ENCODE measurements at regions not wholly inside any gene's neighbourhood (a gene's known extent, or its start where the extent isn't known, plus 50 kb on each side); places are given as distances from the start of the nearest gene placed in this dataset.

DNA sequence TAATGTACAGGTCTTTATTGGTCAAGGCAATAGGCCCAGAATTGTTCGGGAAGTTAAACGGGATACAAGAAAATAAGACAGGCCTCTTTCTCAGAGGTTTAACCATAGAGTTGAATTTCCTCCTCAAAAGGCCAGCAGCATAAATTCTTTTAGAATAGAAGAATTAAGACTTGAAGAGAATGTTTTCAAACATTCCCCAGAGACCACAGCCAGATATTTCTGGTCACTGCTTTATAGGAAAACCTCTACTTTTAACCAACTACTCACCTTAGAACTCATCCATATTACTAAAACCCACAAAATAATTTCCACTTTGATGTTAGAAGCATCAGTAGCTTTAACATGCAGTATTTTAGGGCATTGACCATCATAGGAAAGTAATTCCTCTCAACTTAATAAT lies 317.9 kb downstream of the RAB28 start:
- DNase-seq = no peak
- H3K27ac Mint-ChIP-seq = no peak overlapping the region
- H3K4me3 Mint-ChIP-seq = no peak overlapping the region
- no peaks in the 10 kb centered on the region for H4K20me1 ChIP-seq (ENCODE audit: insufficient read depth, low read length)
- no peaks in the 10 kb centered on the region for H3K36me3 ChIP-seq (replicated peaks in 1 of 2; ENCODE audit: control insufficient read depth in 1 of 2, insufficient read depth in 2 of 2, low read length in 2 of 2)
- H3K79me2 ChIP-seq (ENCODE audit: insufficient read depth, low read length) = no peaks in the 10 kb centered on the region
- no peak overlapping the region for H3K9ac ChIP-seq (ENCODE audit: insufficient read depth, low read length, poor library complexity, severe bottlenecking)
- H3K27me3 ChIP-seq (ENCODE audit: control insufficient read depth in 2 of 2, insufficient read depth in 2 of 2, low read length in 2 of 2) = no peaks in the 10 kb centered on the region
- no peak overlapping the region for H3K4me3 ChIP-seq (replicated peaks in 1 of 3; ENCODE audit: low read depth in 2 of 3, low read length in 3 of 3)
- no peak overlapping the region for H2AFZ ChIP-seq (ENCODE audit: insufficient read depth, low read depth, low read length, poor library complexity, severe bottlenecking)
- no peaks in the 10 kb centered on the region for H3K4me1 Mint-ChIP-seq
- H3K9me3 ChIP-seq (replicated peaks in 1 of 2; ENCODE audit: control insufficient read depth in 1 of 2, insufficient read depth in 1 of 2, low read length in 2 of 2) = peaks cover 0 to 19% of the 10 kb centered on the region in 2 donors
- no peaks in the 10 kb centered on the region for H3K4me1 ChIP-seq (ENCODE audit: control insufficient read depth in 1 of 2, insufficient read depth in 2 of 2, low read length in 2 of 2)
- intact Hi-C loops (cut with micrococcal nuclease) = no loop called here
- no CpG with 5 or more reads among the region's 2 CpGs for WGBS (ENCODE audit: insufficient coverage)
- no peaks in the 10 kb centered on the region for H3K36me3 Mint-ChIP-seq
- TF ChIP-seq, protein P1, sequence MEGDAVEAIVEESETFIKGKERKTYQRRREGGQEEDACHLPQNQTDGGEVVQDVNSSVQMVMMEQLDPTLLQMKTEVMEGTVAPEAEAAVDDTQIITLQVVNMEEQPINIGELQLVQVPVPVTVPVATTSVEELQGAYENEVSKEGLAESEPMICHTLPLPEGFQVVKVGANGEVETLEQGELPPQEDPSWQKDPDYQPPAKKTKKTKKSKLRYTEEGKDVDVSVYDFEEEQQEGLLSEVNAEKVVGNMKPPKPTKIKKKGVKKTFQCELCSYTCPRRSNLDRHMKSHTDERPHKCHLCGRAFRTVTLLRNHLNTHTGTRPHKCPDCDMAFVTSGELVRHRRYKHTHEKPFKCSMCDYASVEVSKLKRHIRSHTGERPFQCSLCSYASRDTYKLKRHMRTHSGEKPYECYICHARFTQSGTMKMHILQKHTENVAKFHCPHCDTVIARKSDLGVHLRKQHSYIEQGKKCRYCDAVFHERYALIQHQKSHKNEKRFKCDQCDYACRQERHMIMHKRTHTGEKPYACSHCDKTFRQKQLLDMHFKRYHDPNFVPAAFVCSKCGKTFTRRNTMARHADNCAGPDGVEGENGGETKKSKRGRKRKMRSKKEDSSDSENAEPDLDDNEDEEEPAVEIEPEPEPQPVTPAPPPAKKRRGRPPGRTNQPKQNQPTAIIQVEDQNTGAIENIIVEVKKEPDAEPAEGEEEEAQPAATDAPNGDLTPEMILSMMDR (IDR thresholded peaks at IDR 0.05) = no peak
- H3K27ac ChIP-seq (ENCODE audit: low read depth in 1 of 2, low read length in 2 of 2) = no peak overlapping the region
- H3K4me2 ChIP-seq (replicated peaks; ENCODE audit: extremely low read depth, low read length, poor library complexity, severe bottlenecking) = no peak overlapping the region
- peaks cover 2 to 12% (median 6%) of the 10 kb centered on the region in 7 donors for H3K9me3 Mint-ChIP-seq
- H3K27me3 Mint-ChIP-seq (ENCODE audit: low read depth in 3 of 3) = no peaks in the 10 kb centered on the region

DNA sequence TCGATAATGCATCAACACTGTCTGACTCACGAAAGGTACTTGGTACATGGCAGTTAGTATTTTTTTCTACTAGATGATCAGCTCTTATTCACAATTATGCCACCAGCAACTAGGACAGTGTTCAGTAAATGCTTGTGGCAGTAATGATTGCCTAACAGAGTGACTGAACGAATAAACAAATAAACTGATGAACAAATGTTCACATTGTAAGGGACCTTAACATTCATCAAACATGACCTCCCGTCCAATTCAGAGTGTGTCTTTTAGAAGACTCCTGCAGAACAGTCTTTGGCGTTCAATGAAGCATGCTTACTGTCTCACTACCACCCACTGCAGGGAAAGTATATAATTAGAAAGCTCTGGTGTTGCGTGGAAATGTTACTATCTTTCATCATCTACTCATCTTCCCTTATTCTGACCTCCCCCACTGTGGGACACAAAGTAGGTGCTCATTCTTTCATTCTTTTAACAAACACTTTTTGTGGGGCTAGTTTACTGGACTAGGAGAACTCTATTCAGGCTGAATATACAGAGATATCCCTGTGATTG lies 319.3 kb downstream of the RAB28 start:
- WGBS (ENCODE audit: insufficient coverage) = no CpG with 5 or more reads among the region's 6 CpGs
- intact Hi-C loops (cut with micrococcal nuclease) = no loop called here
- H3K36me3 ChIP-seq (replicated peaks in 1 of 2; ENCODE audit: control insufficient read depth in 1 of 2, insufficient read depth in 2 of 2, low read length in 2 of 2) = no peaks in the 10 kb centered on the region

More for the DNA sequence above, 319.3 kb downstream of the RAB28 start:
- H3K79me2 ChIP-seq (ENCODE audit: insufficient read depth, low read length) = no peaks in the 10 kb centered on the region
- H3K4me2 ChIP-seq (replicated peaks; ENCODE audit: extremely low read depth, low read length, poor library complexity, severe bottlenecking) = no peak overlapping the region
- Mint-ChIP-seq H3K27ac (no peak overlapping the region), H3K4me1 (no peaks in the 10 kb centered on the region), H3K27me3 (ENCODE audit: low read depth in 3 of 3) (no peaks in the 10 kb centered on the region), H3K36me3 (no peaks in the 10 kb centered on the region), H3K9me3 (peaks cover 3 to 12% (median 7%) of the 10 kb centered on the region in 7 donors), H3K4me3 (no peak overlapping the region)
- H3K9me3 ChIP-seq (replicated peaks in 1 of 2; ENCODE audit: control insufficient read depth in 1 of 2, insufficient read depth in 1 of 2, low read length in 2 of 2) = peaks cover 0 to 18% of the 10 kb centered on the region in 2 donors
- H3K4me3 ChIP-seq (replicated peaks in 1 of 3; ENCODE audit: low read depth in 2 of 3, low read length in 3 of 3) = no peak overlapping the region
- no peak for DNase-seq
- TF ChIP-seq, protein P1 (IDR thresholded peaks at IDR 0.05) = no peak
- H3K27ac ChIP-seq (ENCODE audit: low read depth in 1 of 2, low read length in 2 of 2) = no peak overlapping the region
- H3K4me1 ChIP-seq (ENCODE audit: control insufficient read depth in 1 of 2, insufficient read depth in 2 of 2, low read length in 2 of 2) = no peaks in the 10 kb centered on the region
- no peak overlapping the region for H2AFZ ChIP-seq (ENCODE audit: insufficient read depth, low read depth, low read length, poor library complexity, severe bottlenecking)
- no peaks in the 10 kb centered on the region for H4K20me1 ChIP-seq (ENCODE audit: insufficient read depth, low read length)
- no peaks in the 10 kb centered on the region for H3K27me3 ChIP-seq (ENCODE audit: control insufficient read depth in 2 of 2, insufficient read depth in 2 of 2, low read length in 2 of 2)
- no peak overlapping the region for H3K9ac ChIP-seq (ENCODE audit: insufficient read depth, low read length, poor library complexity, severe bottlenecking)
